Right lobe of liver (tissue), 4 donors: ENCODE measurements at regions not wholly inside any gene's neighbourhood (a gene's known extent, or its start where the extent isn't known, plus 50 kb on each side); places are given as distances from the start of the nearest gene placed in this dataset.
"Not testable (repeated sequence)": the region's sequence is repeated elsewhere in the genome, so short reads cannot be mapped to it uniquely, and the experiment has no call there.

Source experiments
- CTCF ChIP-seq, 4 donors: fragments of 200-600 bp in 3 of 4; fragments of 450-650 bp in 1 of 4; IDR thresholded peaks; one replicate each; pipeline versions ENCODE4 v1.5.1 to v1.8.0; 2016 to 2022; ENCODE audit warnings: antibody characterized with exemption in 4 of 4, mild to moderate bottlenecking in 2 of 4
- POLR2A ChIP-seq: fragments of 450-650 bp; IDR thresholded peaks from one replicate; pipeline ENCODE4 v1.6.1; 2017; ENCODE audit warnings: antibody characterized with exemption, mild to moderate bottlenecking
- donor health status: DM: no; HTN: no; CAD: no.
- donor health status: DM: no; HTN: no; CAD: no.
- donor health status: DM: no; HTN: yes; CAD: no.

DNA sequence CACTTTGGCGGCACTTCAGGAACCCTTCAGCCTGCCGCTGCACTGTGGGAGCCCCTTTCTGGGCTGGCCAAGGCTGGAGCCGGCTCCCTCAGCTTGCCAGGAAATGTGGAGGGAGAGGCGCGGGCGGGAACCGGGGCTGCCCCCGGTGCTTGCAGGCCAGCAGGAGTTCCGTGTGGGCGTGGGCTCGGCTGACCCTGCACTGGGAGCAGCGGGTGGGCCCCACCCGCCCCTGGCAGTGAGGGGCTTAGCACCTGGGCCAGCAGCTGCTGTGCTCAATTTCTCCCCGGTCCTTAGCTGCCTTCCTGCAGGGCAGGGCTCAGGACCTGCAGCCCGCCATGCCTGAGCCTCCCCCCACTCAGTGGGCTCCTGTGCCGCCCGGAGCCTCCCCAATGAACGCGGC lies 196.8 kb upstream of the ADAMTS3 start:
- not testable (repeated sequence) for TF ChIP-seq CTCF (IDR thresholded peaks at IDR 0.05); POLR2A
